WTC11 (cell line): ENCODE measurements at regions not wholly inside any gene's neighbourhood (a gene's known extent, or its start where the extent isn't known, plus 50 kb on each side); places are given as distances from the start of the nearest gene placed in this dataset.

Experiments used
- CREB1 ChIP-seq: sonication (generic); formaldehyde crosslinking; IDR thresholded peaks from 2 replicates; pipeline ENCODE4 v1.8.0; 2023; ENCODE audit warnings: mild to moderate bottlenecking, missing genetic modification reagents
- ZBTB21 ChIP-seq: sonication (generic); formaldehyde crosslinking; IDR thresholded peaks from 2 replicates; pipeline ENCODE4 v1.8.1; 2023; ENCODE audit warnings: mild to moderate bottlenecking, missing genetic modification reagents, borderline replicate concordance
- TF ChIP-seq, protein P1 (sequence below): sonication (generic); formaldehyde crosslinking; IDR thresholded peaks from 2 replicates; pipeline ENCODE4 v1.8.1; 2022; ENCODE audit warnings: low read depth, missing genetic modification reagents, borderline replicate concordance
- TF ChIP-seq, protein P2 (sequence below): fragments of 200-600 bp; IDR thresholded peaks from 2 replicates; pipeline ENCODE4 v1.8.0; 2022; ENCODE audit warnings: antibody characterized with exemption

DNA sequence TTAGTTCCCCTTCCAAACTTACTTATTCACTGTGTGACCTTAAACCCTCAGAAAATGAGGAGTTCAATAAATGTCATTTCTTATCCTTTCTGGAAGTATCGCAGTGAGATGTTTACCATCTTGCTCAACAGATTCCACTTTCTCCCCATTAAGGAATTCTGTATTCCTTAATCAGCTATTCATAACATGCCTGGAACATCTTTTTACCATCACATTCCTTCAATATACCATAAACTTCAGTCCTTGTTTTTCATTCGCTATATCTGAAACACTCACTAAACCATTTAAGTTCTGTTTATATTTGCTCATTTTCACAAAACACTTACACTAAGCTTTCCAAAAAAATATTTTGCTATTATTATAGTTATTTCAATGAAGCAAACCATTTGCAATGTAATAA is 1158.6 kb downstream of the CDH12 start:
- TF ChIP-seq, protein P1, sequence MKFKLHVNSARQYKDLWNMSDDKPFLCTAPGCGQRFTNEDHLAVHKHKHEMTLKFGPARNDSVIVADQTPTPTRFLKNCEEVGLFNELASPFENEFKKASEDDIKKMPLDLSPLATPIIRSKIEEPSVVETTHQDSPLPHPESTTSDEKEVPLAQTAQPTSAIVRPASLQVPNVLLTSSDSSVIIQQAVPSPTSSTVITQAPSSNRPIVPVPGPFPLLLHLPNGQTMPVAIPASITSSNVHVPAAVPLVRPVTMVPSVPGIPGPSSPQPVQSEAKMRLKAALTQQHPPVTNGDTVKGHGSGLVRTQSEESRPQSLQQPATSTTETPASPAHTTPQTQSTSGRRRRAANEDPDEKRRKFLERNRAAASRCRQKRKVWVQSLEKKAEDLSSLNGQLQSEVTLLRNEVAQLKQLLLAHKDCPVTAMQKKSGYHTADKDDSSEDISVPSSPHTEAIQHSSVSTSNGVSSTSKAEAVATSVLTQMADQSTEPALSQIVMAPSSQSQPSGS (CRISPR knock-in tag) = no peak
- TF ChIP-seq CREB1 (CRISPR knock-in tag) (no peak), ZBTB21 (CRISPR knock-in tag) (no peak)
- TF ChIP-seq, protein P2, sequence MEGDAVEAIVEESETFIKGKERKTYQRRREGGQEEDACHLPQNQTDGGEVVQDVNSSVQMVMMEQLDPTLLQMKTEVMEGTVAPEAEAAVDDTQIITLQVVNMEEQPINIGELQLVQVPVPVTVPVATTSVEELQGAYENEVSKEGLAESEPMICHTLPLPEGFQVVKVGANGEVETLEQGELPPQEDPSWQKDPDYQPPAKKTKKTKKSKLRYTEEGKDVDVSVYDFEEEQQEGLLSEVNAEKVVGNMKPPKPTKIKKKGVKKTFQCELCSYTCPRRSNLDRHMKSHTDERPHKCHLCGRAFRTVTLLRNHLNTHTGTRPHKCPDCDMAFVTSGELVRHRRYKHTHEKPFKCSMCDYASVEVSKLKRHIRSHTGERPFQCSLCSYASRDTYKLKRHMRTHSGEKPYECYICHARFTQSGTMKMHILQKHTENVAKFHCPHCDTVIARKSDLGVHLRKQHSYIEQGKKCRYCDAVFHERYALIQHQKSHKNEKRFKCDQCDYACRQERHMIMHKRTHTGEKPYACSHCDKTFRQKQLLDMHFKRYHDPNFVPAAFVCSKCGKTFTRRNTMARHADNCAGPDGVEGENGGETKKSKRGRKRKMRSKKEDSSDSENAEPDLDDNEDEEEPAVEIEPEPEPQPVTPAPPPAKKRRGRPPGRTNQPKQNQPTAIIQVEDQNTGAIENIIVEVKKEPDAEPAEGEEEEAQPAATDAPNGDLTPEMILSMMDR = no peak
